ENCODE measurements at regions not wholly inside any gene's neighbourhood (a gene's known extent, or its start where the extent isn't known, plus 50 kb on each side); places are given as distances from the start of the nearest gene placed in this dataset.

DNA sequence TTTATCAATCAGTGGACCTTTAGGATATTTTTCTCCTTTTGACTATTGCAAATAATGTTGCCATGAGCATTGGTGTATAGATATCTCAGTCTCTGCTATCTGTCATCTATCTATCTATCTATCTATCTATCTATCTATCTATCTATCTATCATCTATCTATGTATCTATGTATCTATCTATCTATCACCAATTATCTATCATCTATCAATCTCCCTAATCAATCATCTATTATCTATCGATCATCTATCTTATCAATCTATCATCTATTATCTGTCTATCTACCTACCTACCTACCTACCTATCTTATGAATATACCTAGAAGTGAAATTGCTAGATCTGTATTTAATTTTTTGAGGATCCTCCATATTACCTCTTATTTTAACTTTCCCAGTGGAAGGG lies 69.6 kb downstream of the EMX2 start:
- Histone ChIP-seq H3K27me3 (ENCODE audit: insufficient read depth) (no peaks in the 10 kb centered on the region), H3K4me2 (no peak overlapping the region), H3K79me2 (ENCODE audit: insufficient read depth) (no peaks in the 10 kb centered on the region), H4K20me1 (ENCODE audit: insufficient read depth) (no peaks in the 10 kb centered on the region), H3K9ac (no peak overlapping the region), H3F3A (replicated peaks; ENCODE audit: insufficient read depth) (no peaks in the 10 kb centered on the region), H3K27ac (ENCODE audit: low read depth in 2 of 2, low read length in 1 of 2) (no peak overlapping the region), H3K4me3 (ENCODE audit: low read depth in 2 of 2, low read length in 1 of 2) (no peak overlapping the region), H3K4me1 (ENCODE audit: control insufficient read depth in 1 of 2, insufficient read depth in 2 of 2, low read depth in 1 of 2, low read length in 1 of 2) (no peaks in the 10 kb centered on the region), H3K36me3 (replicated peaks in 1 of 2; ENCODE audit: control insufficient read depth in 1 of 2, insufficient read depth in 2 of 2, low read length in 1 of 2) (no peaks in the 10 kb centered on the region), H2AFZ (ENCODE audit: low read depth) (no peak overlapping the region), H3K9me2 (no peaks in the 10 kb centered on the region), H3K9me3 (no peaks in the 10 kb centered on the region)
- ChIA-PET CTCF (no interaction called here), POLR2A (no interaction called here)
- TF ChIP-seq JUND (IDR thresholded peaks at IDR 0.05) (no peak), TAF1 (IDR thresholded peaks at IDR 0.05; ENCODE audit: borderline replicate concordance, low read depth, low read length) (no peak), EZH2phosphoT487 (IDR thresholded peaks at IDR 0.05; ENCODE audit: borderline replicate concordance, low read depth) (no peak), RAD21 (IDR thresholded peaks at IDR 0.05; ENCODE audit: low read length) (no peak), GATA2 (CRISPR knock-in tag; IDR thresholded peaks at IDR 0.05) (no peak), RXRA (IDR thresholded peaks at IDR 0.05; ENCODE audit: borderline replicate concordance, low read depth) (no peak), RCOR1 (IDR thresholded peaks at IDR 0.05; ENCODE audit: low read length) (no peak), TCF12 (IDR thresholded peaks at IDR 0.05) (no peak), EP300 (IDR thresholded peaks at IDR 0.05; ENCODE audit: borderline replicate concordance in 1 of 2, low read depth in 1 of 2, low read length in 1 of 2) (no peak), FOSL2 (IDR thresholded peaks at IDR 0.05; ENCODE audit: borderline replicate concordance, low read depth) (no peak), NRF1 (IDR thresholded peaks at IDR 0.05; ENCODE audit: low read depth, low read length) (no peak), FOXJ3 (CRISPR knock-in tag; IDR thresholded peaks at IDR 0.05) (no peak), SMC3 (IDR thresholded peaks at IDR 0.05; ENCODE audit: low read depth, low read length) (no peak), POLR2AphosphoS5 (IDR thresholded peaks at IDR 0.05; ENCODE audit: low read depth, low read length) (no peak)
- TF ChIP-seq, protein P1, sequence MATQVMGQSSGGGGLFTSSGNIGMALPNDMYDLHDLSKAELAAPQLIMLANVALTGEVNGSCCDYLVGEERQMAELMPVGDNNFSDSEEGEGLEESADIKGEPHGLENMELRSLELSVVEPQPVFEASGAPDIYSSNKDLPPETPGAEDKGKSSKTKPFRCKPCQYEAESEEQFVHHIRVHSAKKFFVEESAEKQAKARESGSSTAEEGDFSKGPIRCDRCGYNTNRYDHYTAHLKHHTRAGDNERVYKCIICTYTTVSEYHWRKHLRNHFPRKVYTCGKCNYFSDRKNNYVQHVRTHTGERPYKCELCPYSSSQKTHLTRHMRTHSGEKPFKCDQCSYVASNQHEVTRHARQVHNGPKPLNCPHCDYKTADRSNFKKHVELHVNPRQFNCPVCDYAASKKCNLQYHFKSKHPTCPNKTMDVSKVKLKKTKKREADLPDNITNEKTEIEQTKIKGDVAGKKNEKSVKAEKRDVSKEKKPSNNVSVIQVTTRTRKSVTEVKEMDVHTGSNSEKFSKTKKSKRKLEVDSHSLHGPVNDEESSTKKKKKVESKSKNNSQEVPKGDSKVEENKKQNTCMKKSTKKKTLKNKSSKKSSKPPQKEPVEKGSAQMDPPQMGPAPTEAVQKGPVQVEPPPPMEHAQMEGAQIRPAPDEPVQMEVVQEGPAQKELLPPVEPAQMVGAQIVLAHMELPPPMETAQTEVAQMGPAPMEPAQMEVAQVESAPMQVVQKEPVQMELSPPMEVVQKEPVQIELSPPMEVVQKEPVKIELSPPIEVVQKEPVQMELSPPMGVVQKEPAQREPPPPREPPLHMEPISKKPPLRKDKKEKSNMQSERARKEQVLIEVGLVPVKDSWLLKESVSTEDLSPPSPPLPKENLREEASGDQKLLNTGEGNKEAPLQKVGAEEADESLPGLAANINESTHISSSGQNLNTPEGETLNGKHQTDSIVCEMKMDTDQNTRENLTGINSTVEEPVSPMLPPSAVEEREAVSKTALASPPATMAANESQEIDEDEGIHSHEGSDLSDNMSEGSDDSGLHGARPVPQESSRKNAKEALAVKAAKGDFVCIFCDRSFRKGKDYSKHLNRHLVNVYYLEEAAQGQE (IDR thresholded peaks at IDR 0.05; ENCODE audit: low read depth, low read length) = no peak
- TF ChIP-seq, protein P2, sequence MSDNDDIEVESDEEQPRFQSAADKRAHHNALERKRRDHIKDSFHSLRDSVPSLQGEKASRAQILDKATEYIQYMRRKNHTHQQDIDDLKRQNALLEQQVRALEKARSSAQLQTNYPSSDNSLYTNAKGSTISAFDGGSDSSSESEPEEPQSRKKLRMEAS (IDR thresholded peaks at IDR 0.05; ENCODE audit: low read depth) = no peak
- TF ChIP-seq, protein P3, sequence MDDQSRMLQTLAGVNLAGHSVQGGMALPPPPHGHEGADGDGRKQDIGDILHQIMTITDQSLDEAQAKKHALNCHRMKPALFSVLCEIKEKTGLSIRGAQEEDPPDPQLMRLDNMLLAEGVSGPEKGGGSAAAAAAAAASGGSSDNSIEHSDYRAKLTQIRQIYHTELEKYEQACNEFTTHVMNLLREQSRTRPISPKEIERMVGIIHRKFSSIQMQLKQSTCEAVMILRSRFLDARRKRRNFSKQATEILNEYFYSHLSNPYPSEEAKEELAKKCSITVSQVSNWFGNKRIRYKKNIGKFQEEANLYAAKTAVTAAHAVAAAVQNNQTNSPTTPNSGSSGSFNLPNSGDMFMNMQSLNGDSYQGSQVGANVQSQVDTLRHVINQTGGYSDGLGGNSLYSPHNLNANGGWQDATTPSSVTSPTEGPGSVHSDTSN (IDR thresholded peaks at IDR 0.05) = no peak
- TF ChIP-seq, protein P4, sequence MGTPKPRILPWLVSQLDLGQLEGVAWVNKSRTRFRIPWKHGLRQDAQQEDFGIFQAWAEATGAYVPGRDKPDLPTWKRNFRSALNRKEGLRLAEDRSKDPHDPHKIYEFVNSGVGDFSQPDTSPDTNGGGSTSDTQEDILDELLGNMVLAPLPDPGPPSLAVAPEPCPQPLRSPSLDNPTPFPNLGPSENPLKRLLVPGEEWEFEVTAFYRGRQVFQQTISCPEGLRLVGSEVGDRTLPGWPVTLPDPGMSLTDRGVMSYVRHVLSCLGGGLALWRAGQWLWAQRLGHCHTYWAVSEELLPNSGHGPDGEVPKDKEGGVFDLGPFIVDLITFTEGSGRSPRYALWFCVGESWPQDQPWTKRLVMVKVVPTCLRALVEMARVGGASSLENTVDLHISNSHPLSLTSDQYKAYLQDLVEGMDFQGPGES (IDR thresholded peaks at IDR 0.05; ENCODE audit: low read depth, low read length) = no peak
- TF ChIP-seq, protein P5, sequence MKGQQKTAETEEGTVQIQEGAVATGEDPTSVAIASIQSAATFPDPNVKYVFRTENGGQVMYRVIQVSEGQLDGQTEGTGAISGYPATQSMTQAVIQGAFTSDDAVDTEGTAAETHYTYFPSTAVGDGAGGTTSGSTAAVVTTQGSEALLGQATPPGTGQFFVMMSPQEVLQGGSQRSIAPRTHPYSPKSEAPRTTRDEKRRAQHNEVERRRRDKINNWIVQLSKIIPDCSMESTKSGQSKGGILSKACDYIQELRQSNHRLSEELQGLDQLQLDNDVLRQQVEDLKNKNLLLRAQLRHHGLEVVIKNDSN (IDR thresholded peaks at IDR 0.05; ENCODE audit: borderline replicate concordance, low read depth) = no peak
- WGBS (ENCODE audit: low lambda C conversion rate) = 60% methylated on average over 1 of the region's 1 CpG
- no peak for DNase-seq

Data from SK-N-SH (cell line).